ENCODE measurements at regions not wholly inside any gene's neighbourhood (a gene's known extent, or its start where the extent isn't known, plus 50 kb on each side); places are given as distances from the start of the nearest gene placed in this dataset.

GRCh38 chr11:81602508-81602907, 1131.2 kb downstream of the FAM181B start:
- Histone ChIP-seq H2AK5ac (ENCODE audit: low read depth, low read length) (no peak overlapping the region), H3K14ac (replicated peaks; ENCODE audit: low read depth, low read length) (no peak overlapping the region), H3K4me1 (ENCODE audit: control insufficient read depth, insufficient read depth, low read length) (no peaks in the 10 kb centered on the region), H3K27me3 (ENCODE audit: control insufficient read depth, insufficient read depth, low read length) (no peaks in the 10 kb centered on the region), H4K20me1 (ENCODE audit: insufficient read depth, low read length) (no peaks in the 10 kb centered on the region), H3K4ac (ENCODE audit: low read depth, low read length) (no peak overlapping the region), H2BK20ac (ENCODE audit: low read depth, low read length) (no peak overlapping the region), H2AK9ac (replicated peaks; ENCODE audit: low read depth, low read length, poor library complexity) (no peak overlapping the region), H2AFZ (replicated peaks; ENCODE audit: low read length, poor library complexity) (no peak overlapping the region), H4K8ac (ENCODE audit: low read depth in 2 of 2, low read length in 2 of 2) (no peak overlapping the region), H4K91ac (ENCODE audit: insufficient read depth, low read depth, low read length) (no peak overlapping the region), H3K9me1 (ENCODE audit: insufficient read depth, low read length) (no peaks in the 10 kb centered on the region), H3K9ac (ENCODE audit: low read depth, low read length) (no peak overlapping the region), H3K4me2 (ENCODE audit: low read depth, low read length) (no peak overlapping the region), H3K36me3 (ENCODE audit: control insufficient read depth, insufficient read depth, low read length) (no peaks in the 10 kb centered on the region), H2BK120ac (ENCODE audit: low read depth, low read length) (no peak overlapping the region), H3K23ac (ENCODE audit: low read depth, low read length) (no peak overlapping the region), H3K18ac (ENCODE audit: low read depth, low read length) (no peak overlapping the region), H4K5ac (ENCODE audit: low read depth, low read length) (no peak overlapping the region), H3K4me3 (ENCODE audit: insufficient read depth, low read depth, low read length) (no peak overlapping the region), H3K79me1 (ENCODE audit: low read depth in 1 of 2, low read length in 2 of 2) (no peaks in the 10 kb centered on the region), H3K56ac (ENCODE audit: extremely low read depth, insufficient read depth, low read length) (no peak overlapping the region), H3K9me3 (ENCODE audit: control insufficient read depth, insufficient read depth, low read length) (no peaks in the 10 kb centered on the region; the same call in none of the 2 replicates), H3K27ac (ENCODE audit: insufficient read depth, low read length) (no peak overlapping the region), H2BK15ac (ENCODE audit: low read depth, low read length) (no peak overlapping the region), H2BK5ac (ENCODE audit: low read depth, low read length, poor library complexity, severe bottlenecking) (no peak overlapping the region)
- dilution Hi-C loops (cut with HindIII; ENCODE audit: low sequenced_read_pairs, unreplicated experiment): no loop called here
- ATAC-seq (ENCODE audit: low read depth) (no peak), DNase-seq (no peak)
- no TSS peak for BruUV-seq (replicated peaks)
- ChIA-PET POLR2A (ENCODE audit: unreplicated experiment) (no interaction called here), CTCF (no interaction called here)
- intact Hi-C loops (cut with micrococcal nuclease): no loop called here
- in situ Hi-C loops (cut with MboI; ENCODE audit: low sequenced_read_pairs): no loop called here
- no peak for TF ChIP-seq RFX5 (IDR thresholded peaks at IDR 0.05; ENCODE audit: low read depth, low read length)
- TF ChIP-seq POLR2A (IDR thresholded peaks at IDR 0.05; ENCODE audit: low read depth, low read length): no peak
- no peak for TF ChIP-seq CEBPB (IDR thresholded peaks at IDR 0.05; ENCODE audit: low read depth, low read length)
- TF ChIP-seq MXI1 (IDR thresholded peaks at IDR 0.05; ENCODE audit: borderline replicate concordance, low read depth, low read length): no peak
- no peak for TF ChIP-seq MAZ (IDR thresholded peaks at IDR 0.05; ENCODE audit: borderline replicate concordance, low read depth, low read length)
- TF ChIP-seq NFE2L2 (IDR thresholded peaks at IDR 0.05; ENCODE audit: low read depth, low read length): no peak
- no peak for TF ChIP-seq CTCF (conservative IDR thresholded peaks at IDR 0.05; ENCODE audit: low read depth, low read length)
- TF ChIP-seq RAD21 (IDR thresholded peaks at IDR 0.05; ENCODE audit: low read length): no peak
- no peak for TF ChIP-seq BHLHE40 (IDR thresholded peaks at IDR 0.05; ENCODE audit: low read depth, low read length)
- TF ChIP-seq USF2 (IDR thresholded peaks at IDR 0.05; ENCODE audit: low read depth, low read length): no peak
- no peak for TF ChIP-seq MAFK (IDR thresholded peaks at IDR 0.05; ENCODE audit: low read depth, low read length)
- no peak for TF ChIP-seq SMC3 (IDR thresholded peaks at IDR 0.05; ENCODE audit: low read depth, low read length)
- TF ChIP-seq CHD1 (IDR thresholded peaks at IDR 0.05; ENCODE audit: low read depth, low read length): no peak
- TF ChIP-seq RCOR1 (IDR thresholded peaks at IDR 0.05; ENCODE audit: insufficient replicate concordance, low read length): no peak
- no peak for TF ChIP-seq FOS (IDR thresholded peaks at IDR 0.05; ENCODE audit: low read depth, low read length)
- TF ChIP-seq ELK1 (IDR thresholded peaks at IDR 0.05; ENCODE audit: borderline replicate concordance, low read depth, low read length): no peak
- WGBS, 2 experiments (ENCODE audit: extremely low coverage in 2 of 2, insufficient read length in 1 of 2): no CpG with 5 or more reads among the region's 1 CpG
